OCI-LY1 (cell line): ENCODE measurements at regions not wholly inside any gene's neighbourhood (a gene's known extent, or its start where the extent isn't known, plus 50 kb on each side); places are given as distances from the start of the nearest gene placed in this dataset.

Experiments used
- EZH2 ChIP-seq: fragments of 200-600 bp; sonication (generic), shearing (Covaris generic); IDR thresholded peaks from 2 replicates; pipeline ENCODE4 v1.8.0; 2017; ENCODE audit warnings: borderline replicate concordance, mixed run types, mild to moderate bottlenecking, antibody characterized with exemption, low read length, moderate library complexity, mixed read lengths
- TF ChIP-seq, protein P1 (sequence below): fragments of 200-600 bp; sonication (generic), shearing (Covaris generic); IDR thresholded peaks from 2 replicates; pipeline ENCODE4 v1.5.1; 2017; ENCODE audit warnings: mild to moderate bottlenecking, antibody characterized with exemption, low read length, moderate library complexity, mixed read lengths

DNA sequence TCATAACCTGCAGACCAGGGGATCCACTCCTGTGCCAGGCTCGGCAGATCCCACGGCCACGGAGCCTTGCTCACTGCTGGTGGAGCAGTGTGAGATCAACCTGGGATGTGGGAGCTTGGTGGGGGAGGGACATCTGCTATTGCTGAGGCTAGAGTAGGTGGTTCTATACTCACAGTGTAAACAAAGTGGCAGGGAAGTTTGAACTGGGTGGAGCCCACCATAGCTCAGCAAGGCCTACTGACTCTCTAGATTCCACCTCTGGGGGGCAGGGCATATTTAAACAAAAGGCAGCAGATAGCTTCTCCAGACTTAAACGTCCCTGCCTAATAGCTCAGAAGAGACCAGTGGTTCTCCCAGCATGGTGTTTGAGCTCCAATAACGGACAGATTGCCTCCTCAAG is 54.7 kb upstream of the EPHA5 start:
- TF ChIP-seq, protein P1, sequence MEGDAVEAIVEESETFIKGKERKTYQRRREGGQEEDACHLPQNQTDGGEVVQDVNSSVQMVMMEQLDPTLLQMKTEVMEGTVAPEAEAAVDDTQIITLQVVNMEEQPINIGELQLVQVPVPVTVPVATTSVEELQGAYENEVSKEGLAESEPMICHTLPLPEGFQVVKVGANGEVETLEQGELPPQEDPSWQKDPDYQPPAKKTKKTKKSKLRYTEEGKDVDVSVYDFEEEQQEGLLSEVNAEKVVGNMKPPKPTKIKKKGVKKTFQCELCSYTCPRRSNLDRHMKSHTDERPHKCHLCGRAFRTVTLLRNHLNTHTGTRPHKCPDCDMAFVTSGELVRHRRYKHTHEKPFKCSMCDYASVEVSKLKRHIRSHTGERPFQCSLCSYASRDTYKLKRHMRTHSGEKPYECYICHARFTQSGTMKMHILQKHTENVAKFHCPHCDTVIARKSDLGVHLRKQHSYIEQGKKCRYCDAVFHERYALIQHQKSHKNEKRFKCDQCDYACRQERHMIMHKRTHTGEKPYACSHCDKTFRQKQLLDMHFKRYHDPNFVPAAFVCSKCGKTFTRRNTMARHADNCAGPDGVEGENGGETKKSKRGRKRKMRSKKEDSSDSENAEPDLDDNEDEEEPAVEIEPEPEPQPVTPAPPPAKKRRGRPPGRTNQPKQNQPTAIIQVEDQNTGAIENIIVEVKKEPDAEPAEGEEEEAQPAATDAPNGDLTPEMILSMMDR = no peak
- TF ChIP-seq EZH2 = no peak
